ENCODE measurements at regions not wholly inside any gene's neighbourhood (a gene's known extent, or its start where the extent isn't known, plus 50 kb on each side); places are given as distances from the start of the nearest gene placed in this dataset.

DNA sequence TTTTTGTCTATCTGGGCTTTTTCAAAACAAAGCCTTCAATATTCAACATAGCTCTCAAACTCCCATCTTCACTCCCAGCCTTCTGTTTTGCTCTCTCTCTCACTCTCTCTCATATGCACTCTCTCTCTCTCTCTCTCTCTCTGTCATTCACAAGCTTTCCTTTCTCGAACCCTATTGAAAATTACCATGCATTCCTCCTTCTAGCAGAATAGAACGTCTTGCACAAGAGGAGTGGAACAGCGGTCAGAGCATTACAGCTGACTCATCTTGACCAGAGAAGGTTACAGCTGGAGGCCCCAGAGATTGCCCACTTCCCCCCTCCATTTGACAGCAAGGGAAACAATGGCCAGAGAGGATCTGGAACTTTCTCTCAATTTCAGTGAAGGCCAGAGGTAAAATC is 51.0 kb upstream of the LIFR start:
- 53 to 65% methylated on average over 3 of the region's 3 CpGs for whole genome bisulfite sequencing, 2 donors
- H3K9me3 ChIP-seq (ENCODE audit: control insufficient read depth in 2 of 2, insufficient read depth in 1 of 2, low read depth in 1 of 2, low read length in 1 of 2) = no peaks in the 10 kb centered on the region
- no peaks in the 10 kb centered on the region for H3K36me3 ChIP-seq (ENCODE audit: control insufficient read depth in 2 of 2, insufficient read depth in 2 of 2, low read length in 1 of 2)
- no peak overlapping the region for H3K4me3 ChIP-seq (ENCODE audit: low read depth in 1 of 2, low read length in 2 of 2)
- H3K27me3 ChIP-seq (ENCODE audit: control insufficient read depth in 1 of 2, insufficient read depth in 2 of 2, low read length in 2 of 2) = no peaks in the 10 kb centered on the region
- no peaks in the 10 kb centered on the region for H3K4me1 ChIP-seq (ENCODE audit: control insufficient read depth in 2 of 2, insufficient read depth in 2 of 2, low read length in 1 of 2)
- H3K27ac ChIP-seq (ENCODE audit: low read depth in 2 of 2, low read length in 1 of 2) = no peak overlapping the region

DNA sequence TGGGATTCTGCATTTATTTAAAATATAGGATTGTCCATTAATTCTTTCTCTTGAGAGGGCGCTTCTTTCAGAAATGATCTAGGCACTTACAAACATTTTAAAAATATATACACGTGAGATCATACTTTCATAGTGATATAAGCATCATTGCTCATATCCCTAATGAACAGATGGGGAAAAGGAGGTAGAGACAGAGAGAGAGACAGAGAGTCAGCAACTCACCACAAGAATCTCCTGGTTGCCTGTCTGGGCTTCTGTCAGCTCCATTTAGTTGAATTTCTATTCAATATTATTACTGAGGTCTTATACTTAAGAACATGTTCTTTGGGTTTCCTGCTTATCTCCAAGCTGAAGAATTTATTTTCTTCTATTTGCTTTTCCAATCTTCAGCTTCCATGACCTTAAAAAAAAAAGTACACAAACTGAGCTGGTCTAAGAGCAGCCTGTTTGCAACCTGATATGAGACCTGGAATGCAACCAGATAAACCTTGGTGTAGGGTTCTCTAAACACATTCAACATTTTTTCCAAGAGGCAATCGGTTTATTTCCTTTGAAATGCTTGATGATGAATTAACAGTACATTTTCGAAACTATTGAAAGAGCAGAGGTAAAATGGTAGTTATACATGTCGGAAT is 51.6 kb upstream of the LIFR start:
- Histone ChIP-seq H3K9me3 (ENCODE audit: control insufficient read depth in 2 of 2, insufficient read depth in 1 of 2, low read depth in 1 of 2, low read length in 1 of 2) (no peaks in the 10 kb centered on the region), H3K27ac (ENCODE audit: low read depth in 2 of 2, low read length in 1 of 2) (no peak overlapping the region), H3K4me3 (ENCODE audit: low read depth in 1 of 2, low read length in 2 of 2) (no peak overlapping the region), H3K4me1 (ENCODE audit: control insufficient read depth in 2 of 2, insufficient read depth in 2 of 2, low read length in 1 of 2) (no peaks in the 10 kb centered on the region), H3K36me3 (ENCODE audit: control insufficient read depth in 2 of 2, insufficient read depth in 2 of 2, low read length in 1 of 2) (no peaks in the 10 kb centered on the region), H3K27me3 (ENCODE audit: control insufficient read depth in 1 of 2, insufficient read depth in 2 of 2, low read length in 2 of 2) (no peaks in the 10 kb centered on the region)
- 63 to 73% methylated on average over 5 of the region's 5 CpGs for WGBS, 2 donors

DNA sequence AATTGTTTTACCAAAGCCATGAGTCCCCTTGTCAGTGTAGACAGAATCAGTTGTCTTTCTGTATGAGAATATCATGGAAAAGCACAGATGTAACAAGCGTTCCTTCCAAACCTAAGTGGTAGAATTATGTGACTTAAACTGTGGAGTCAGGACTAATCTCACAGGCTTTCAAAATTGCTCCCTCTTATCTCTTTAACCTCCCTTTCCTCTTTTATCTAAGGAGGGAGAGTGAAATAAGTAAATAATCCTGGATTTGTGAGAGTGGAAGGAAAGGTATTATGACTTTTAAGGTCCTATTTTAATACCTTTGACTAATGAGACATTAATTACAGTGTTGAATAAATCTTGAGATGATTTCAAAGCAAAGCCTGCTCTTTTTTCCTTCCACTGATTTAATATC is 52.4 kb upstream of the LIFR start:
- Histone ChIP-seq H3K27me3 (ENCODE audit: control insufficient read depth in 1 of 2, insufficient read depth in 2 of 2, low read length in 2 of 2) (no peaks in the 10 kb centered on the region), H3K4me3 (ENCODE audit: low read depth in 1 of 2, low read length in 2 of 2) (no peak overlapping the region), H3K4me1 (ENCODE audit: control insufficient read depth in 2 of 2, insufficient read depth in 2 of 2, low read length in 1 of 2) (no peaks in the 10 kb centered on the region), H3K27ac (ENCODE audit: low read depth in 2 of 2, low read length in 1 of 2) (no peak overlapping the region), H3K9me3 (ENCODE audit: control insufficient read depth in 2 of 2, insufficient read depth in 1 of 2, low read depth in 1 of 2, low read length in 1 of 2) (no peaks in the 10 kb centered on the region), H3K36me3 (ENCODE audit: control insufficient read depth in 2 of 2, insufficient read depth in 2 of 2, low read length in 1 of 2) (no peaks in the 10 kb centered on the region)
- WGBS, 2 donors = 67 to 91% methylated on average over 1 of the region's 1 CpG

DNA sequence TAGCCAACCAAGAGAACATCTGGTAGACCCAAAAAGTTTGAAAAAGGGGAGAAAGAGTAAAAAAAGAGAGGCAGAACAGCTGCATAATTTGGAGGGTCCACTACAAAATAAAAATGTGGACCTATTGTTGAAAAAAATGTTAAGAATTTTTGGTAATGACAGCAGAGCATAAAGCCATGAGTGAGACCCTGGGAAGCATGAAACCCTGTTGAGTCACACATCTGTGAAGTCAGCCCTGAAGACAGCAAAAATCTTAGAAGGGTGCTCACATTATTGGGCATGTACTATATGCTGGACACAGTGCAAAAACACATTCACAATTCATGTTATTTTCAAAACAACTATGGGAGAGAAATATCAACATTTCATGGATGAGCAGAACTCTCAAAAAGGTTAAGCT is 56.4 kb upstream of the LIFR start:
- Histone ChIP-seq H3K36me3 (ENCODE audit: control insufficient read depth in 2 of 2, insufficient read depth in 2 of 2, low read length in 1 of 2) (no peaks in the 10 kb centered on the region), H3K9me3 (ENCODE audit: control insufficient read depth in 2 of 2, insufficient read depth in 1 of 2, low read depth in 1 of 2, low read length in 1 of 2) (no peaks in the 10 kb centered on the region), H3K27ac (ENCODE audit: low read depth in 2 of 2, low read length in 1 of 2) (no peak overlapping the region), H3K4me1 (ENCODE audit: control insufficient read depth in 2 of 2, insufficient read depth in 2 of 2, low read length in 1 of 2) (no peaks in the 10 kb centered on the region), H3K4me3 (ENCODE audit: low read depth in 1 of 2, low read length in 2 of 2) (no peak overlapping the region), H3K27me3 (ENCODE audit: control insufficient read depth in 1 of 2, insufficient read depth in 2 of 2, low read length in 2 of 2) (no peaks in the 10 kb centered on the region)

DNA sequence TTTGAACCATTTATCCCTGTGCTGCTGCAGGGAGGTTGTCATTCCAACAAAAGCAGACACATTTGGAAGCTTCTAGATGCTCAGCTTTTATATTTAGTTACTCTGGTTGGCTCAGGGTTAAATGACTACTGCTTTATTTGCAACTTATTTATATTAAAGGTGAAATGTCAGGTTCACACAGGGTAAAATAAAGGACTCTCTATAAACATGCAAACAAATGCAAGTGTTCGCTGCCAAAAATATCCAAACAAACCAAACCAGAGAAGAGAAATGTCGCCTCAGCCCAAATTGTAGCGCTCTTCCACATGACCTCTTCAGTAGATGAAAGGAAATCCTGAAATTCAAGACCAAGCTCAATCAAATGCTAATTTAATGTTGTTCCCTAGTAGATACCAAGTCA is 57.0 kb upstream of the LIFR start:
- 71 to 74% methylated on average over 3 of the region's 3 CpGs for WGBS, 2 donors
- Histone ChIP-seq H3K27me3 (ENCODE audit: control insufficient read depth in 1 of 2, insufficient read depth in 2 of 2, low read length in 2 of 2) (no peaks in the 10 kb centered on the region), H3K27ac (ENCODE audit: low read depth in 2 of 2, low read length in 1 of 2) (no peak overlapping the region), H3K4me3 (ENCODE audit: low read depth in 1 of 2, low read length in 2 of 2) (no peak overlapping the region), H3K36me3 (ENCODE audit: control insufficient read depth in 2 of 2, insufficient read depth in 2 of 2, low read length in 1 of 2) (no peaks in the 10 kb centered on the region), H3K4me1 (ENCODE audit: control insufficient read depth in 2 of 2, insufficient read depth in 2 of 2, low read length in 1 of 2) (no peaks in the 10 kb centered on the region), H3K9me3 (ENCODE audit: control insufficient read depth in 2 of 2, insufficient read depth in 1 of 2, low read depth in 1 of 2, low read length in 1 of 2) (no peaks in the 10 kb centered on the region)

DNA sequence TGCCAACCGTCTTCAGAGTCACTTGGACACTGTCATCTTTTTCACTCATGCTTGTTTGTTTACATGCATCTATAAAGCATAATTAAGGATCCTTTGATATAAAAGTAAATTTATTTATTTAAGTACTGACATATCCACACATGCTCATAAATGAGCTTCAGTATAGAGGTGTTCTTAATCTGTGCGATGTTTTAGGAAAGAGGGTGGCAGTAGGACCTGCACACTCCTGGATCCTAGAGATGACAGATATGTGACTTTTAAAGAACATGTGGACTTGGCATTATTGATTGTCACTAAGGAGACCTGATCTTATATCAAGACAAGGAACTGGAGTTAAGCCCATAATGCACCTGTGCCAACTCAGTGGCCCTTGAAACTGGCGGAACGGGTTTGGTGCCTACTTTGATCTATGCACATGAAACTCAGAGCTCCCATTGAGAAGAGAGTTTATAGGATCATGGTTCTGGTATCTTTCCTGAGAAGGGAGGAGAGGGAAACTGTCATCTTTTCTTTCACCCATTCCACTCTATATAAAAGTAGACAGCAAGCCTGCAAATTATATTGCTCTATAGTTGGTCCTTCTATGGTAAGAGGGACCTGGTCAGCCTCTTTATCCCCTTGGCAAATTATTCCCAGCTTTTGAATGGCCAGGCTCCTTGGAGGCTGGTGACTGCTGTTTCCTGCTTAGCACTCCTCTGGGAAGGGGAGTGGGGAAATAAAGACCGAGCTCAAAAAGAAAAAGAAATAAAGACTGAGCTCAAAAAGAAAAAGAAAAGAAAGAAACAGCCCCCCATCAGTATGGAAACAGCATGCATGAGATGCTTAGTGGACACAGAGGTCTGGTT is 57.8 kb upstream of the LIFR start:
- H3K27me3 ChIP-seq (ENCODE audit: control insufficient read depth in 1 of 2, insufficient read depth in 2 of 2, low read length in 2 of 2) = no peaks in the 10 kb centered on the region
- H3K27ac ChIP-seq (ENCODE audit: low read depth in 2 of 2, low read length in 1 of 2) = no peak overlapping the region
- WGBS, 2 donors = 57 to 61% methylated on average over 5 of the region's 5 CpGs
- H3K4me1 ChIP-seq (ENCODE audit: control insufficient read depth in 2 of 2, insufficient read depth in 2 of 2, low read length in 1 of 2) = no peaks in the 10 kb centered on the region
- no peak overlapping the region for H3K4me3 ChIP-seq (ENCODE audit: low read depth in 1 of 2, low read length in 2 of 2)
- no peaks in the 10 kb centered on the region for H3K36me3 ChIP-seq (ENCODE audit: control insufficient read depth in 2 of 2, insufficient read depth in 2 of 2, low read length in 1 of 2)
- H3K9me3 ChIP-seq (ENCODE audit: control insufficient read depth in 2 of 2, insufficient read depth in 1 of 2, low read depth in 1 of 2, low read length in 1 of 2) = no peaks in the 10 kb centered on the region

DNA sequence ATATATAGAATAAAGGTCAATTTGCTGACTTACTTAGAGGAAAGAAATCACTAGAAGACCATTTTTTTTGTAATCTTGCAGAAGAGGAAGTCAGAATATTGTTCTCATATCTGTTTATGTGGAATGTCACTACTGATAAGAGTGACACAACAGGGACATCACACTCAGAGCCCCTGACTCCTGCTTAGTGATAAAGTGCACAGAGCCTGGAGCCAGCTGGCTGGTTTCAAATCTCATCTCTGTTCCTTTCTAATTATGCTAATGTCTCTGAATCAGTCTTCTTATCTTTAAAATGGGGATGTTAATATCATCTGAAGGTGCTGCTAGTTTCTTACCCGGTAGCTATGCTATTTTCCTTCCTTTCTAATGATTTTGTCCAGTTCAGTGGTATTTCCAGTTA is 58.6 kb upstream of the LIFR start:
- H3K36me3 ChIP-seq (ENCODE audit: control insufficient read depth in 2 of 2, insufficient read depth in 2 of 2, low read length in 1 of 2) = no peaks in the 10 kb centered on the region
- H3K4me3 ChIP-seq (ENCODE audit: low read depth in 1 of 2, low read length in 2 of 2) = no peak overlapping the region
- WGBS, 2 donors = 88 to 94% methylated on average over 1 of the region's 1 CpG
- no peaks in the 10 kb centered on the region for H3K4me1 ChIP-seq (ENCODE audit: control insufficient read depth in 2 of 2, insufficient read depth in 2 of 2, low read length in 1 of 2)
- H3K27ac ChIP-seq (ENCODE audit: low read depth in 2 of 2, low read length in 1 of 2) = no peak overlapping the region
- no peaks in the 10 kb centered on the region for H3K9me3 ChIP-seq (ENCODE audit: control insufficient read depth in 2 of 2, insufficient read depth in 1 of 2, low read depth in 1 of 2, low read length in 1 of 2)
- H3K27me3 ChIP-seq (ENCODE audit: control insufficient read depth in 1 of 2, insufficient read depth in 2 of 2, low read length in 2 of 2) = no peaks in the 10 kb centered on the region

DNA sequence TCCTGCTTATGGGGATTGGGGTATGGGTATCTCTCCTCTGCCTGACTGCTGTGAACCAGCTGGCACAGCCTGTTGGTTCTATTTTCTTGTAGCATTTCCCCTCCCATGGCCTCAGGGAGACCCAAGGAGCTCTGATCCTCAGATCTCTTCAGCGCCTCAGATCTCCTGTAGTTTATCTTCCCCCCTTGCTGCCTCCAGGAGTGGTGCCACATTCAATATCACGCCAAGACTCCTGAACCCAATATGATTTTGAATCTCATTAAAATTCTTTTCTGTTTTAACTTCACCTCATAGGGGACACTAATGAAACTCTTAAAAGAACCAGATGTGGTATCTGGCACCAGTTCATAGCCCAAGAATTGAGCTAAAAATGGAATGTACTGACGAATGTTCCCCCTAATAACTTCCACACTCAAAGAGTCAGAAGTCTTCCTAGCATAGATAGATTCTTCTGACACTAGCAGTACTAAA is 59.6 kb upstream of the LIFR start:
- no peaks in the 10 kb centered on the region for H3K27me3 ChIP-seq (ENCODE audit: control insufficient read depth in 1 of 2, insufficient read depth in 2 of 2, low read length in 2 of 2)
- no peak overlapping the region for H3K4me3 ChIP-seq (ENCODE audit: low read depth in 1 of 2, low read length in 2 of 2)
- no peak overlapping the region for H3K27ac ChIP-seq (ENCODE audit: low read depth in 2 of 2, low read length in 1 of 2)
- H3K9me3 ChIP-seq (ENCODE audit: control insufficient read depth in 2 of 2, insufficient read depth in 1 of 2, low read depth in 1 of 2, low read length in 1 of 2) = no peaks in the 10 kb centered on the region
- no peaks in the 10 kb centered on the region for H3K36me3 ChIP-seq (ENCODE audit: control insufficient read depth in 2 of 2, insufficient read depth in 2 of 2, low read length in 1 of 2)
- no peaks in the 10 kb centered on the region for H3K4me1 ChIP-seq (ENCODE audit: control insufficient read depth in 2 of 2, insufficient read depth in 2 of 2, low read length in 1 of 2)
- 49 to 59% methylated on average over 3 of the region's 3 CpGs for WGBS, 2 donors

DNA sequence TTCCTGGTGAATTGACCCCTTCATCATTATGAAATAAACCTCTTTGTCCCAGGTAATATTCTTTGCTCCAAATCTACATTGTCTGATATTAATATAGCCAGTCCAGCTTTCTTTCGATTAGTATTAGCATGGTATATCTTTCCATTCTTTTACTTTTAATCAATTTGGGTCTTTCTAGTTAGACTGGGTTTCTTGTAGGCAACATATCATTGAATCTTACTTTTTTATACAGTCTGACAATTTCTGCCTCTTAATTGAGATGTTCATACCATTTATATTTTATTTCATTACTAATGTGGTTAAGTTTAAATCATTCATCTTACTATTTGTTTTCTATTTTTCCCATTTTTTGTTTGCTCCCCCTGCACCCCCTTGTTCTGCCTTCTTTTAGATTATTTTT is 61.7 kb upstream of the LIFR start:
- no peaks in the 10 kb centered on the region for H3K4me1 ChIP-seq (ENCODE audit: control insufficient read depth in 2 of 2, insufficient read depth in 2 of 2, low read length in 1 of 2)
- H3K27me3 ChIP-seq (ENCODE audit: control insufficient read depth in 1 of 2, insufficient read depth in 2 of 2, low read length in 2 of 2) = no peaks in the 10 kb centered on the region
- H3K4me3 ChIP-seq (ENCODE audit: low read depth in 1 of 2, low read length in 2 of 2) = no peak overlapping the region
- WGBS, 2 donors = 94 to 100% methylated on average over 1 of the region's 1 CpG
- no peak overlapping the region for H3K27ac ChIP-seq (ENCODE audit: low read depth in 2 of 2, low read length in 1 of 2)
- no peaks in the 10 kb centered on the region for H3K36me3 ChIP-seq (ENCODE audit: control insufficient read depth in 2 of 2, insufficient read depth in 2 of 2, low read length in 1 of 2)
- H3K9me3 ChIP-seq (ENCODE audit: control insufficient read depth in 2 of 2, insufficient read depth in 1 of 2, low read depth in 1 of 2, low read length in 1 of 2) = no peaks in the 10 kb centered on the region

DNA sequence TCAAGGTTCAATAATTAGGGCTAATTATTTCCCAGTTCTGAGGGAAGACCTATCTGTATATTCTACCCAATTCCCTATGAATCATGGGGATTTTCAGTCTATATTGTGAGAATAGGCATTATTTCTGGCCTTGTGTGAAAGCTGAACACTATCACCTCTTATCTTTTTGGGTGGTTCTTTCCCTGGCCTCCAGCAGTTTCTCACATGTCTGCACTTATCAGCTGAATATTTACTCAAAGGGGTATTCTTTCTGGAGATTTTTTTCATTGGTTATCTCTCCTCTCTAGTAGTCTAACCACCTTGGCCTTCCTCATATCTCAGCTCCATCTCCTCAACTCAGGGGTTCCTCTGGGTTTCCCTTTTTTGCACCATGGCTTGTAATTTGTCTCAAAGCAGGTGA is 64.9 kb upstream of the LIFR start:
- Histone ChIP-seq H3K9me3 (ENCODE audit: control insufficient read depth in 2 of 2, insufficient read depth in 1 of 2, low read depth in 1 of 2, low read length in 1 of 2) (no peaks in the 10 kb centered on the region), H3K27ac (ENCODE audit: low read depth in 2 of 2, low read length in 1 of 2) (no peak overlapping the region), H3K4me1 (ENCODE audit: control insufficient read depth in 2 of 2, insufficient read depth in 2 of 2, low read length in 1 of 2) (no peaks in the 10 kb centered on the region), H3K27me3 (ENCODE audit: control insufficient read depth in 1 of 2, insufficient read depth in 2 of 2, low read length in 2 of 2) (no peaks in the 10 kb centered on the region), H3K4me3 (ENCODE audit: low read depth in 1 of 2, low read length in 2 of 2) (no peak overlapping the region), H3K36me3 (ENCODE audit: control insufficient read depth in 2 of 2, insufficient read depth in 2 of 2, low read length in 1 of 2) (no peaks in the 10 kb centered on the region)

All from esophagus (tissue), 2 donors.